Motor neuron (in vitro differentiated cells): ENCODE measurements at regions not wholly inside any gene's neighbourhood (a gene's known extent, or its start where the extent isn't known, plus 50 kb on each side); places are given as distances from the start of the nearest gene placed in this dataset.
"Not testable (repeated sequence)": the region's sequence is repeated elsewhere in the genome, so short reads cannot be mapped to it uniquely, and the experiment has no call there.

Experiments
- ATAC-seq, 8 experiments: fragments of 200-7000 bp; cut with Tn5 transposase; replicated peaks in 6 of 8; 2 replicates each; pipeline ENCODE4 v1.8.0; 2021; ENCODE audit warnings: mild to moderate bottlenecking in 8 of 8, moderate library complexity in 8 of 8
- H3K27ac ChIP-seq, 2 donors: fragments of 250-450 bp; sonication (Bioruptor Pico); 2 replicates each; pipeline ENCODE4 v1.9.0; 2021; ENCODE audit warnings: antibody characterized with exemption in 2 of 2, mild to moderate bottlenecking in 2 of 2, moderate library complexity in 1 of 2
- H3K4me1 ChIP-seq, 2 donors: fragments of 250-450 bp; sonication (Bioruptor Pico); replicated peaks in 1 of 2; 2 replicates each; pipeline ENCODE4 v1.6.1; 2021; ENCODE audit warnings: antibody characterized with exemption in 2 of 2, mild to moderate bottlenecking in 2 of 2, moderate library complexity in 1 of 2
- H3K4me3 ChIP-seq, 5 donors: fragments of 250-450 bp; sonication (Bioruptor Pico); 2 replicates each; pipeline ENCODE4 v1.9.0; 2021; ENCODE audit warnings: antibody characterized with exemption in 5 of 5, mild to moderate bottlenecking in 5 of 5, moderate library complexity in 4 of 5
- WGBS, 10 experiments: fragments of 450-650 bp; shearing (Covaris generic); methylation state at CpG; one replicate each; pipeline ENCODE4 v1.0.0; 2022; 5-methylcytosine and 5-hydroxymethylcytosine counted together
- in situ Hi-C, 9 experiments: fragments of 400-800 bp; cut with MboI; loops; one replicate each; pipeline ENCODE4 v1.15.0; 2021; ENCODE audit warnings: low sequenced_read_pairs in 9 of 9, low pct_unique_long_range_greater_than_20kb in 2 of 9; ENCODE audit not compliant: unreplicated experiment in 9 of 9

GRCh38 chr4:53859305-53859704 is 205.1 kb downstream of the CHIC2 start:
- in situ Hi-C loops: no loop called here

GRCh38 chr4:53858744-53859143 is 205.7 kb downstream of the CHIC2 start:
- no peak overlapping the region for H3K27ac ChIP-seq
- H3K4me1 ChIP-seq: peaks cover 5 to 17% of the 10 kb centered on the region in 2 donors
- in situ Hi-C loops: no loop called here
- 40 to 93% (median 73%) methylated on average over 1 of the region's 1 CpG; no CpG with 5 or more reads in 1 of the 10 experiments for WGBS, 10 experiments
- no peak overlapping the region for H3K4me3 ChIP-seq
- ATAC-seq: no peak

More at GRCh38 chr4:53859305-53859704, 205.1 kb downstream of the CHIC2 start:
- Histone ChIP-seq H3K4me3 (no peak overlapping the region), H3K4me1 (peaks cover 10 to 23% of the 10 kb centered on the region in 2 donors), H3K27ac (no peak overlapping the region)
- ATAC-seq: no peak

- no peaks in the 10 kb centered on the region for H3K4me1 ChIP-seq
- 3 to 85% (median 60%) methylated on average over 1 to 6 of the region's 6 CpGs; no CpG with 5 or more reads in 1 of the 10 experiments for WGBS, 10 experiments
- ATAC-seq: peak in 3 of 8 experiments; percentile 47 to 74 (median 74)
- no peak overlapping the region for H3K4me3 ChIP-seq
- in situ Hi-C loops: no loop called here
- no peak overlapping the region for H3K27ac ChIP-seq
Observed at GRCh38 chr4:53855581-53856250, 208.7 kb downstream of the CHIC2 start.

GRCh38 chr4:53854991-53855568 is 209.3 kb downstream of the CHIC2 start:
- in situ Hi-C loops: no loop called here
- ATAC-seq: peak in 3 of 8 experiments; percentile 51 to 73 (median 72)
- H3K27ac ChIP-seq: no peak overlapping the region
- WGBS, 10 experiments: 0 to 62% (median 40%) methylated on average over 1 to 3 of the region's 3 CpGs; no CpG with 5 or more reads in 2 of the 10 experiments
- no peaks in the 10 kb centered on the region for H3K4me1 ChIP-seq
- H3K4me3 ChIP-seq: no peak overlapping the region

GRCh38 chr4:53852343-53852742 is 212.1 kb downstream of the CHIC2 start:
- Histone ChIP-seq H3K4me1 (no peaks in the 10 kb centered on the region), H3K27ac (no peak overlapping the region), H3K4me3 (no peak overlapping the region)
- ATAC-seq: no peak
- in situ Hi-C loops: no loop called here
- WGBS, 10 experiments: 0 to 100% (median 64%) methylated on average over 1 to 5 of the region's 5 CpGs; no CpG with 5 or more reads in 1 of the 10 experiments

GRCh38 chr4:53847965-53848364 is 216.4 kb downstream of the CHIC2 start:
- H3K4me1 ChIP-seq: no peaks in the 10 kb centered on the region
- in situ Hi-C loops: no loop called here
- no peak overlapping the region for H3K4me3 ChIP-seq
- no peak overlapping the region for H3K27ac ChIP-seq
- ATAC-seq: no peak

- no peak overlapping the region for H3K27ac ChIP-seq
Observed at GRCh38 chr4:53844551-53844950, 219.9 kb downstream of the CHIC2 start.

GRCh38 chr4:53844133-53844532 is 220.3 kb downstream of the CHIC2 start:
- 30 to 87% (median 50%) methylated on average over 1 to 3 of the region's 3 CpGs; no CpG with 5 or more reads in 1 of the 10 experiments for WGBS, 10 experiments
- ATAC-seq: no peak
- in situ Hi-C loops: no loop called here
- H3K4me1 ChIP-seq: no peaks in the 10 kb centered on the region
- H3K27ac ChIP-seq: no peak overlapping the region
- no peak overlapping the region for H3K4me3 ChIP-seq

More at GRCh38 chr4:53844551-53844950, 219.9 kb downstream of the CHIC2 start:
- Histone ChIP-seq H3K4me1 (no peaks in the 10 kb centered on the region), H3K4me3 (no peak overlapping the region)
- in situ Hi-C loops: no loop called here
- ATAC-seq: no peak
- WGBS, 10 experiments: 33 to 90% (median 67%) methylated on average over 1 to 2 of the region's 2 CpGs; no CpG with 5 or more reads in 3 of the 10 experiments

- no peak overlapping the region for H3K27ac ChIP-seq
- ATAC-seq: no peak
- WGBS, 10 experiments: 76 to 100% (median 90%) methylated on average over 1 to 4 of the region's 5 CpGs; no CpG with 5 or more reads in 2 of the 10 experiments
Observed at GRCh38 chr4:53841711-53842110, 222.7 kb downstream of the CHIC2 start.

GRCh38 chr4:53840643-53841042 is 223.8 kb downstream of the CHIC2 start:
- Histone ChIP-seq H3K4me1 (no peaks in the 10 kb centered on the region), H3K27ac (no peak overlapping the region), H3K4me3 (no peak overlapping the region)
- in situ Hi-C loops: no loop called here
- ATAC-seq: no peak
- 17 to 90% (median 68%) methylated on average over 1 to 2 of the region's 2 CpGs; no CpG with 5 or more reads in 2 of the 10 experiments for WGBS, 10 experiments

More at GRCh38 chr4:53841711-53842110, 222.7 kb downstream of the CHIC2 start:
- Histone ChIP-seq H3K4me3 (no peak overlapping the region), H3K4me1 (no peaks in the 10 kb centered on the region)
- in situ Hi-C loops: no loop called here

GRCh38 chr4:53833302-53834003 is 231.0 kb downstream of the CHIC2 start:
- 20 to 94% (median 75%) methylated on average over 1 to 7 of the region's 7 CpGs; no CpG with 5 or more reads in 4 of the 10 experiments for WGBS, 10 experiments
- not testable (repeated sequence) for ATAC-seq

GRCh38 chr4:53832549-53832948 is 231.9 kb downstream of the CHIC2 start:
- 0 to 100% (median 63%) methylated on average over 1 of the region's 1 CpG; no CpG with 5 or more reads in 6 of the 10 experiments for WGBS, 10 experiments
- Histone ChIP-seq H3K4me1 (no peaks in the 10 kb centered on the region), H3K27ac (no peak overlapping the region), H3K4me3 (no peak overlapping the region)
- in situ Hi-C loops: no loop called here
- ATAC-seq: no peak

More at GRCh38 chr4:53833302-53834003, 231.0 kb downstream of the CHIC2 start:
- H3K4me3 ChIP-seq, in situ Hi-C loops, H3K27ac ChIP-seq, H3K4me1 ChIP-seq: not testable (repeated sequence)

GRCh38 chr4:53830511-53830910 is 233.9 kb downstream of the CHIC2 start:
- no peak overlapping the region for H3K27ac ChIP-seq
- H3K4me1 ChIP-seq: no peaks in the 10 kb centered on the region
- H3K4me3 ChIP-seq: no peak overlapping the region
- in situ Hi-C loops: no loop called here
- ATAC-seq: peak in 1 of 8 experiments; percentile 31
